ENCODE measurements at regions not wholly inside any gene's neighbourhood (a gene's known extent, or its start where the extent isn't known, plus 50 kb on each side); places are given as distances from the start of the nearest gene placed in this dataset.

DNA sequence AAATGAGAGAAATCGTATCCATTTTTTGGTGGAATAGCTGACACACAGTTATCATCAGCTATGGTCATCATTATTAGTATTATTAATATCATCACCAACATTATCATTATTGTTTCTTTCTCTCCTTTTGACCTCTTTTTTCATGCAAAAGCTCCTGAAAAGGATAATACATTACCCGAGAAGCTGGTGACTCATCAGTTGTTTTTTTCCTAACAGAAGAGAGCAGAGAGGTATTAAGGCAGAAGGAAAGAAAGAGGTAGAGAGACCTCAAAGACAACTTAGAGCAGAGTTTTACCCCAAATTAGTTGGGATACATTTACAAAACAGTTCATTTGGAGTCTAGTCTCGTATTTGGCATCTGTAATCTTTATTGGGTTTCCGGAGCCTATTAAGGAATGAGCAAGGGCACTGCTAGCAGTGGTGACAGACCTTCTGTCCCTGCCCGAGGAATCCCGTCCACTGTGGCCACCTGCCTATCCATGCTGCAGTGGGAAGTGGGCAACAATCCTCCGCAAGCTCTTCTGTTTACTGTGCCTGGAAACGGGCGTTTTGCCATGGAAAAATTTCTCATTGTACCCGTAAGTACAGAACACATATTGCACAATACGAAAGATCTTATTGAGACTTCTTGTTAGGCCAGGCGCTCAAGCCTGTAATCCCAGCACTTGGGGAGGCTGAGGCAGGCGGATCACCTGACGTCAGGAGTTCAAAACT, 170.0 kb upstream of the MKLN1 start:
- TF ChIP-seq, protein P1, sequence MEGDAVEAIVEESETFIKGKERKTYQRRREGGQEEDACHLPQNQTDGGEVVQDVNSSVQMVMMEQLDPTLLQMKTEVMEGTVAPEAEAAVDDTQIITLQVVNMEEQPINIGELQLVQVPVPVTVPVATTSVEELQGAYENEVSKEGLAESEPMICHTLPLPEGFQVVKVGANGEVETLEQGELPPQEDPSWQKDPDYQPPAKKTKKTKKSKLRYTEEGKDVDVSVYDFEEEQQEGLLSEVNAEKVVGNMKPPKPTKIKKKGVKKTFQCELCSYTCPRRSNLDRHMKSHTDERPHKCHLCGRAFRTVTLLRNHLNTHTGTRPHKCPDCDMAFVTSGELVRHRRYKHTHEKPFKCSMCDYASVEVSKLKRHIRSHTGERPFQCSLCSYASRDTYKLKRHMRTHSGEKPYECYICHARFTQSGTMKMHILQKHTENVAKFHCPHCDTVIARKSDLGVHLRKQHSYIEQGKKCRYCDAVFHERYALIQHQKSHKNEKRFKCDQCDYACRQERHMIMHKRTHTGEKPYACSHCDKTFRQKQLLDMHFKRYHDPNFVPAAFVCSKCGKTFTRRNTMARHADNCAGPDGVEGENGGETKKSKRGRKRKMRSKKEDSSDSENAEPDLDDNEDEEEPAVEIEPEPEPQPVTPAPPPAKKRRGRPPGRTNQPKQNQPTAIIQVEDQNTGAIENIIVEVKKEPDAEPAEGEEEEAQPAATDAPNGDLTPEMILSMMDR (IDR thresholded peaks at IDR 0.05; ENCODE audit: low read length), result no peak
- TF ChIP-seq EZH2phosphoT487 (IDR thresholded peaks at IDR 0.05; ENCODE audit: low read length), result no peak
